Stimulated activated CD8-positive, alpha-beta memory T cell treated with anti-CD3 and anti-CD28 coated beads, Interleukin-4, amount 100 ng/mL, for 4 hours (primary cell): ENCODE measurements at regions not wholly inside any gene's neighbourhood (a gene's known extent, or its start where the extent isn't known, plus 50 kb on each side); places are given as distances from the start of the nearest gene placed in this dataset.

Experiments
- DNase-seq, 2 donors: peaks; one replicate each; pipeline ENCODE4 v3.0.0-alpha.2; 2020; ENCODE audit warnings: low read depth in 2 of 2, low spot score in 1 of 2

GRCh38 chr2:219766658-219767057, 139.2 kb downstream of the SLC4A3 start:
- DNase-seq: no peak

GRCh38 chr2:219769090-219769910, 141.9 kb downstream of the SLC4A3 start:
- no peak for DNase-seq

- DNase-seq: no peak
Observed at GRCh38 chr2:219772103-219772635, 144.7 kb downstream of the SLC4A3 start.

GRCh38 chr2:219772697-219773096, 145.3 kb downstream of the SLC4A3 start:
- DNase-seq: no peak

GRCh38 chr2:219775506-219775905, 148.1 kb downstream of the SLC4A3 start:
- no peak for DNase-seq

- no peak for DNase-seq
Observed at GRCh38 chr2:219777388-219777787, 150.0 kb downstream of the SLC4A3 start.

GRCh38 chr2:219778189-219778588, 150.8 kb downstream of the SLC4A3 start:
- no peak for DNase-seq

- DNase-seq: no peak
Observed at GRCh38 chr2:219782737-219783348, 155.4 kb downstream of the SLC4A3 start.

GRCh38 chr2:219783359-219783975, 156.0 kb downstream of the SLC4A3 start:
- DNase-seq: no peak

- no peak for DNase-seq
Observed at GRCh38 chr2:219784178-219784577, 156.7 kb downstream of the SLC4A3 start.

GRCh38 chr2:219789476-219789875, 162.0 kb downstream of the SLC4A3 start:
- no peak for DNase-seq

GRCh38 chr2:219792446-219792845, 165.0 kb downstream of the SLC4A3 start:
- no peak for DNase-seq

GRCh38 chr2:219798430-219798829, 171.0 kb downstream of the SLC4A3 start:
- DNase-seq: no peak

- DNase-seq: no peak
Observed at GRCh38 chr2:219803294-219803693, 175.9 kb downstream of the SLC4A3 start.

- no peak for DNase-seq
Observed at GRCh38 chr2:219810895-219811294, 183.5 kb downstream of the SLC4A3 start.

GRCh38 chr2:219812672-219813071, 185.2 kb downstream of the SLC4A3 start:
- DNase-seq: no peak

GRCh38 chr2:219820767-219821166, 193.3 kb downstream of the SLC4A3 start:
- DNase-seq: no peak

- DNase-seq: no peak
Observed at GRCh38 chr2:219823574-219823973, 196.1 kb downstream of the SLC4A3 start.

- DNase-seq: no peak
Observed at GRCh38 chr2:219824996-219825395, 197.6 kb downstream of the SLC4A3 start.

- no peak for DNase-seq
Observed at GRCh38 chr2:219828127-219828526, 200.7 kb downstream of the SLC4A3 start.

- no peak for DNase-seq
Observed at GRCh38 chr2:219829667-219830352, 202.4 kb downstream of the SLC4A3 start.
